Activated T-cell treated with anti-CD3 and anti-CD28 coated beads for 4 hours (primary cell): ENCODE measurements at regions not wholly inside any gene's neighbourhood (a gene's known extent, or its start where the extent isn't known, plus 50 kb on each side); places are given as distances from the start of the nearest gene placed in this dataset.
A peak's percentile ranks its signal among the peaks of the same experiment; 100 is the strongest.
"Not testable (repeated sequence)": the region's sequence is repeated elsewhere in the genome, so short reads cannot be mapped to it uniquely, and the experiment has no call there.

Experiments used
- DNase-seq: peaks from one replicate; pipeline ENCODE4 v3.0.0-alpha.2; 2020

GRCh38 chr3:177770383-177771230 is 573.3 kb upstream of the TBL1XR1 start:
- no peak for DNase-seq

- DNase-seq = no peak
Observed at GRCh38 chr3:177771780-177772179, 574.5 kb upstream of the TBL1XR1 start.

- DNase-seq = no peak
Observed at GRCh38 chr3:177772908-177773557, 575.8 kb upstream of the TBL1XR1 start.

GRCh38 chr3:177773717-177774116 is 576.4 kb upstream of the TBL1XR1 start:
- DNase-seq = no peak

- no peak for DNase-seq
Observed at GRCh38 chr3:177776661-177777101, 579.4 kb upstream of the TBL1XR1 start.

GRCh38 chr3:177777699-177778098 is 580.4 kb upstream of the TBL1XR1 start:
- DNase-seq = peak; percentile 5

- DNase-seq = no peak
Observed at GRCh38 chr3:177778633-177779032, 581.4 kb upstream of the TBL1XR1 start.

GRCh38 chr3:177781686-177782161 is 584.4 kb upstream of the TBL1XR1 start:
- no peak for DNase-seq

- no peak for DNase-seq
Observed at GRCh38 chr3:177783338-177783737, 586.1 kb upstream of the TBL1XR1 start.

- no peak for DNase-seq
Observed at GRCh38 chr3:177783767-177784166, 586.5 kb upstream of the TBL1XR1 start.

- DNase-seq = no peak
Observed at GRCh38 chr3:177787279-177788041, 590.2 kb upstream of the TBL1XR1 start.

GRCh38 chr3:177789500-177789899 is 592.2 kb upstream of the TBL1XR1 start:
- no peak for DNase-seq

GRCh38 chr3:177792311-177793030 is 595.2 kb upstream of the TBL1XR1 start:
- no peak for DNase-seq

- no peak for DNase-seq
Observed at GRCh38 chr3:177793451-177793850, 596.2 kb upstream of the TBL1XR1 start.

GRCh38 chr3:177795216-177795615 is 597.9 kb upstream of the TBL1XR1 start:
- no peak for DNase-seq

- no peak for DNase-seq
Observed at GRCh38 chr3:177795859-177796258, 598.6 kb upstream of the TBL1XR1 start.

GRCh38 chr3:177800147-177800546 is 602.9 kb upstream of the TBL1XR1 start:
- not testable (repeated sequence) for DNase-seq

- DNase-seq = no peak
Observed at GRCh38 chr3:177800561-177800960, 603.3 kb upstream of the TBL1XR1 start.

GRCh38 chr3:177802151-177802900 is 605.0 kb upstream of the TBL1XR1 start:
- DNase-seq = no peak

GRCh38 chr3:177803500-177803899 is 606.2 kb upstream of the TBL1XR1 start:
- no peak for DNase-seq

- no peak for DNase-seq
Observed at GRCh38 chr3:177804032-177804431, 606.8 kb upstream of the TBL1XR1 start.

- no peak for DNase-seq
Observed at GRCh38 chr3:177804646-177805045, 607.4 kb upstream of the TBL1XR1 start.
